Esophagus (tissue), 2 donors: ENCODE measurements at regions not wholly inside any gene's neighbourhood (a gene's known extent, or its start where the extent isn't known, plus 50 kb on each side); places are given as distances from the start of the nearest gene placed in this dataset.

Source experiments
- H3K27ac ChIP-seq, 2 donors: one replicate each; pipeline ENCODE4 v1.5.1; 2013; ENCODE audit warnings: low read depth in 2 of 2, mild to moderate bottlenecking in 2 of 2, inconsistent platforms in 1 of 2, low read length in 1 of 2, moderate library complexity in 1 of 2
- H3K27me3 ChIP-seq, 2 donors: one replicate each; pipeline ENCODE4 v1.6.1; 2013; ENCODE audit warnings: low read length in 2 of 2, control low read depth in 1 of 2, mild to moderate bottlenecking in 1 of 2; ENCODE audit not compliant: insufficient read depth in 2 of 2, control insufficient read depth in 1 of 2
- H3K36me3 ChIP-seq, 2 donors: one replicate each; pipeline ENCODE4 v1.6.1; 2013; ENCODE audit warnings: low read length in 1 of 2; ENCODE audit not compliant: control insufficient read depth in 2 of 2, insufficient read depth in 2 of 2
- H3K4me1 ChIP-seq, 2 donors: one replicate each; pipeline ENCODE4 v1.6.1; 2013; ENCODE audit warnings: low read length in 1 of 2; ENCODE audit not compliant: control insufficient read depth in 2 of 2, insufficient read depth in 2 of 2
- H3K4me3 ChIP-seq, 2 donors: one replicate each; pipeline ENCODE4 v1.5.1; 2013; ENCODE audit warnings: low read length in 2 of 2, mild to moderate bottlenecking in 2 of 2, low read depth in 1 of 2, moderate library complexity in 1 of 2
- H3K9me3 ChIP-seq, 2 donors: one replicate each; pipeline ENCODE4 v1.6.1; 2013; ENCODE audit warnings: mild to moderate bottlenecking in 2 of 2, low read depth in 1 of 2, low read length in 1 of 2, moderate library complexity in 1 of 2; ENCODE audit not compliant: control insufficient read depth in 2 of 2, insufficient read depth in 1 of 2
- WGBS, 2 donors: extraction: QIAGEN DNeasy Blood & Tissue Kit; methylation state at CpG; one replicate each; pipeline ENCODE4 v1.1.7; 2013; 5-methylcytosine and 5-hydroxymethylcytosine counted together
- donor health status: healthy with polysubstance abuse.
- donor health status: Bipolar disorder and iron deficiency.

GRCh38 chr4:180407275-180407885, 1835.8 kb upstream of the TENM3 start:
- no peaks in the 10 kb centered on the region for H3K27me3 ChIP-seq
- H3K4me1 ChIP-seq, result no peaks in the 10 kb centered on the region
- H3K4me3 ChIP-seq, result no peak overlapping the region
- no peak overlapping the region for H3K27ac ChIP-seq
- no peaks in the 10 kb centered on the region for H3K9me3 ChIP-seq
- 64 to 71% methylated on average over 4 of the region's 4 CpGs for WGBS, 2 donors
- no peaks in the 10 kb centered on the region for H3K36me3 ChIP-seq

GRCh38 chr4:180418819-180419531, 1824.2 kb upstream of the TENM3 start:
- no peaks in the 10 kb centered on the region for H3K9me3 ChIP-seq
- H3K27ac ChIP-seq, result no peak overlapping the region
- H3K36me3 ChIP-seq, result no peaks in the 10 kb centered on the region
- no peak overlapping the region for H3K4me3 ChIP-seq
- H3K4me1 ChIP-seq, result no peaks in the 10 kb centered on the region
- whole genome bisulfite sequencing, 2 donors, result 49 to 60% methylated on average over 6 of the region's 6 CpGs
- no peaks in the 10 kb centered on the region for H3K27me3 ChIP-seq

GRCh38 chr4:180422989-180423711, 1820.1 kb upstream of the TENM3 start:
- Histone ChIP-seq H3K27me3 (no peaks in the 10 kb centered on the region), H3K4me1 (no peaks in the 10 kb centered on the region), H3K36me3 (no peaks in the 10 kb centered on the region), H3K9me3 (no peaks in the 10 kb centered on the region), H3K27ac (no peak overlapping the region), H3K4me3 (no peak overlapping the region)
- WGBS, 2 donors, result 71 to 76% methylated on average over 5 of the region's 5 CpGs

GRCh38 chr4:180423712-180424057, 1819.5 kb upstream of the TENM3 start:
- no peaks in the 10 kb centered on the region for H3K9me3 ChIP-seq
- H3K27ac ChIP-seq, result no peak overlapping the region
- no peaks in the 10 kb centered on the region for H3K4me1 ChIP-seq
- no peaks in the 10 kb centered on the region for H3K27me3 ChIP-seq
- 74 to 76% methylated on average over 4 of the region's 4 CpGs for WGBS, 2 donors
- H3K36me3 ChIP-seq, result no peaks in the 10 kb centered on the region
- H3K4me3 ChIP-seq, result no peak overlapping the region

GRCh38 chr4:180426938-180427337, 1816.3 kb upstream of the TENM3 start:
- H3K27me3 ChIP-seq, result no peaks in the 10 kb centered on the region
- no peaks in the 10 kb centered on the region for H3K9me3 ChIP-seq
- H3K4me1 ChIP-seq, result no peaks in the 10 kb centered on the region
- no peak overlapping the region for H3K27ac ChIP-seq
- WGBS, 2 donors, result 70 to 72% methylated on average over 3 of the region's 3 CpGs
- H3K36me3 ChIP-seq, result no peaks in the 10 kb centered on the region
- no peak overlapping the region for H3K4me3 ChIP-seq

GRCh38 chr4:180430283-180430682, 1812.9 kb upstream of the TENM3 start:
- no peak overlapping the region for H3K4me3 ChIP-seq
- H3K4me1 ChIP-seq, result no peaks in the 10 kb centered on the region
- no peaks in the 10 kb centered on the region for H3K27me3 ChIP-seq
- H3K36me3 ChIP-seq, result no peaks in the 10 kb centered on the region
- WGBS, 2 donors, result 62 to 64% methylated on average over 7 of the region's 7 CpGs
- H3K27ac ChIP-seq, result no peak overlapping the region
- H3K9me3 ChIP-seq, result no peaks in the 10 kb centered on the region

- H3K9me3 ChIP-seq, result no peaks in the 10 kb centered on the region
- no peak overlapping the region for H3K4me3 ChIP-seq
- 23 to 25% methylated on average over 3 of the region's 3 CpGs for WGBS, 2 donors
- H3K4me1 ChIP-seq, result no peaks in the 10 kb centered on the region
- H3K27ac ChIP-seq, result no peak overlapping the region
- no peaks in the 10 kb centered on the region for H3K36me3 ChIP-seq
- no peaks in the 10 kb centered on the region for H3K27me3 ChIP-seq
These were observed 1808.9 kb upstream of the TENM3 start for GRCh38 chr4:180434131-180434895.

GRCh38 chr4:180436361-180436760, 1806.8 kb upstream of the TENM3 start:
- no peaks in the 10 kb centered on the region for H3K9me3 ChIP-seq
- no peaks in the 10 kb centered on the region for H3K27me3 ChIP-seq
- no peak overlapping the region for H3K4me3 ChIP-seq
- 75 to 86% methylated on average over 1 of the region's 1 CpG for WGBS, 2 donors
- no peak overlapping the region for H3K27ac ChIP-seq
- no peaks in the 10 kb centered on the region for H3K36me3 ChIP-seq
- no peaks in the 10 kb centered on the region for H3K4me1 ChIP-seq

GRCh38 chr4:180437601-180438000, 1805.6 kb upstream of the TENM3 start:
- no peaks in the 10 kb centered on the region for H3K27me3 ChIP-seq
- no peaks in the 10 kb centered on the region for H3K9me3 ChIP-seq
- no peaks in the 10 kb centered on the region for H3K36me3 ChIP-seq
- 68 to 74% methylated on average over 5 of the region's 5 CpGs for WGBS, 2 donors
- no peak overlapping the region for H3K27ac ChIP-seq
- H3K4me1 ChIP-seq, result no peaks in the 10 kb centered on the region
- H3K4me3 ChIP-seq, result no peak overlapping the region
